NCI-H774 (cell line): ENCODE measurements at regions not wholly inside any gene's neighbourhood (a gene's known extent, or its start where the extent isn't known, plus 50 kb on each side); places are given as distances from the start of the nearest gene placed in this dataset.
"Not testable (repeated sequence)": the region's sequence is repeated elsewhere in the genome, so short reads cannot be mapped to it uniquely, and the experiment has no call there.

Source experiments
- DNase-seq: peaks from one replicate; lab custom pipeline; 2025; lab: John Stamatoyannopoulos, UW

DNA sequence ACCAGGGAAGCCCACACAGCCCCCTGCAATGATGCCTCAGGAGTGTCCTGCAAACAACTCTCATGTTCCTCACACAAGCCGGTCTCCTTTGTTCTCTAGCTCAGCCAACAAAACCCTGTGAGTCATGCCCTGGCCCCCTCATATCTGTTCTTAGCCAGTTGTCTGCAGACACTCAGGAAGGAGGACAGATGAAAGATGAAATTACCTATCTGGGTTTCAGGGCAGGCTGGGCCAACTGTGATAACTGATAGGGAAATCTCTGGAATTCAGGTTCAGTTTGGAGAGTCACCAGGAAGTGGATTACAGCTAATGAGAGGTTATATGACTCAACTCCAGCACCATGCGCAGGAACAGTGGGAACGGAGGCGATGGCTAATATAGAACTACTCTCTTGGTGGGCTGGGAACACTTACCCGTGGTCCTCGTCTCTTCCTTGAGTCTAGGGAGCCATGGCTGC is 352.0 kb upstream of the ADAMTS9 start:
- DNase-seq, result no peak

- no peak for DNase-seq
Measured at GRCh38 chr3:65037861-65038260, 350.1 kb upstream of the ADAMTS9 start.

DNA sequence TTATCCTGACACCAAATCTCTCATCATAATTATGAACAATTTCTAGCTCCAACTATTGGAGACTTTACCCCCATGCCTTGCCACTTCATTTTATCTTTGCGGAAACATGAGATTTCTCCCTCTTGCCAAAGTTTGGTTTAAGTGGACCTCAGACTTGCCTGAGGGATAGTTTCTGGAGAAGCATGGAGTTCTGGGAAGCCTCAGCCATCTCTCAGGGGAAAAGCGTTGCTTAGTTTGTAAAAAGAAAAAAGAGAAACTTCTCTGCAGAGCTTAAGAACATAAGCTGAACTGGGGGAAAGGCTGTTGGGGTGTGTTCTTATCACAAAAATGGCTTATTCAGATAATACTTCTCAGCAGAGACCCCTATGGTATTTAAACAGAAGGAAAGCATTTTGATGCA is 347.4 kb upstream of the ADAMTS9 start:
- DNase-seq, result no peak

- no peak for DNase-seq
Measured at GRCh38 chr3:65033576-65033975, 345.8 kb upstream of the ADAMTS9 start.

GRCh38 chr3:65030847-65031463 is 343.2 kb upstream of the ADAMTS9 start:
- DNase-seq, result no peak

DNA sequence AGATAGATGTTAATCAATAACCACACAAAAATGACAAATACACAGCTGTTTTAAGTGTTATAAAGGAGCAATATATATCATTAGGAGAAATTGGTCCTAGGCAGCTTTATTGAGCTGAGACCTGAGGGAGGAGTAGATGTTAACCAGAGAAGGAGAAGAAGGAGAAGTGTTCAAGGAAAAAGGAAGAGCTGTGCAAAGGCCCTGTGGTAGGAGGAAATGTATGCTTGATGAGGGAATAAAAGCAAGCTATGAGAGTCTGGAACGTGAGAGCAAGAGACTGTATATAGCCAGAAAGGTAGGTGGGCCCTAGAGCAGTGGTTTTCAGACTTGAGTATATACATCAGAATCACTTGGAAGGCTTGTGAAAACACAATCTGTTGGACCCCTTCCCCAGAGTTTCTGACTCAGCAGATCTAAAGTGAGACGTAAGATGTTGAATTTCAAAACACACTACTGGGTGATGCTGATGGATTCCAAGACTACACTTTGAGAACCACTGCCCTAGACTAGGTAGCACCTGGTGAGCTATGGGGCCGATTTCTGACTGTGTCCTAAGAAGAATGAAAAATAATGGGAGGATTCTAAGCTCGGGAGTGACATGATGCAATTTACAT is 342.3 kb upstream of the ADAMTS9 start:
- DNase-seq, result no peak

- DNase-seq, result no peak
Measured at GRCh38 chr3:65029130-65029529, 341.3 kb upstream of the ADAMTS9 start.

GRCh38 chr3:65028024-65028423 is 340.2 kb upstream of the ADAMTS9 start:
- no peak for DNase-seq

GRCh38 chr3:65027335-65027734 is 339.5 kb upstream of the ADAMTS9 start:
- no peak for DNase-seq

DNA sequence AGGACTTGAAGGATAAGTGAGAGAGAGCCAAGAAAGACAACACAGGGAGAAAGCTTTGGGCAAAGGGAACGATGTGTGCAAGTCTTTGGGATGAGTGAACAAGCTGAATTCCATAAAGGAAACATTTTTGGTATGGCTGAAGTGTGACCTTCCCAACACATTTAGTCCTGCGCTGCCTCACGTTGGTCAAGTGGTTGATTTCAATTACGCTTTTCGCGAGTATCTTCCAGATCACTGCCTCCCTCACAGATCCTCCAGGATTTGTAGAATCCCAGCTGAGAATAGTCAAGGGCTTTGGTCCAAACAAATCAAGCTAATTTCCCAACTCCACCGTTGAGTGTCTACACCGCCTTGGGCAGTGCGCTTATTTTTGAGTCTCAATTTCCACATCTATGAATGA is 338.4 kb upstream of the ADAMTS9 start:
- DNase-seq, result no peak

DNA sequence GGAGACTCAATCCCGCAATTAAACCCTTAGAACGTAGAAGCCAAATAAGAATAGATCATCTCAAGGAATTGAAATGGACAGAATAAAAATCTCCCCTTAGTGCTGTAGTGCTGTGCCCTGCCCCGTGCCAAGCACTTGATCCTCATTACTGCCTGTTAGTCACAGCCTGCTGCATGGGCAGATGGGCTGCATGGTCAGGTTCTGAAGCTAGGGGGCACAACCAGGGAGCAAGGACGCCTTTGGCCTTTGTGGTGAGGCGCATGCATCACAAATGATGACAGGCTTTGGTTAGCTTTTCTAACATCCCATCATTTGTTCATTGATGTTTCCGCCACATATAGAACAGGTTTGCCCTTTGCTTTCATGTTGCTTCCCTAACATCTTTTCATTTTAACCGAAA is 336.3 kb upstream of the ADAMTS9 start:
- DNase-seq, result no peak

DNA sequence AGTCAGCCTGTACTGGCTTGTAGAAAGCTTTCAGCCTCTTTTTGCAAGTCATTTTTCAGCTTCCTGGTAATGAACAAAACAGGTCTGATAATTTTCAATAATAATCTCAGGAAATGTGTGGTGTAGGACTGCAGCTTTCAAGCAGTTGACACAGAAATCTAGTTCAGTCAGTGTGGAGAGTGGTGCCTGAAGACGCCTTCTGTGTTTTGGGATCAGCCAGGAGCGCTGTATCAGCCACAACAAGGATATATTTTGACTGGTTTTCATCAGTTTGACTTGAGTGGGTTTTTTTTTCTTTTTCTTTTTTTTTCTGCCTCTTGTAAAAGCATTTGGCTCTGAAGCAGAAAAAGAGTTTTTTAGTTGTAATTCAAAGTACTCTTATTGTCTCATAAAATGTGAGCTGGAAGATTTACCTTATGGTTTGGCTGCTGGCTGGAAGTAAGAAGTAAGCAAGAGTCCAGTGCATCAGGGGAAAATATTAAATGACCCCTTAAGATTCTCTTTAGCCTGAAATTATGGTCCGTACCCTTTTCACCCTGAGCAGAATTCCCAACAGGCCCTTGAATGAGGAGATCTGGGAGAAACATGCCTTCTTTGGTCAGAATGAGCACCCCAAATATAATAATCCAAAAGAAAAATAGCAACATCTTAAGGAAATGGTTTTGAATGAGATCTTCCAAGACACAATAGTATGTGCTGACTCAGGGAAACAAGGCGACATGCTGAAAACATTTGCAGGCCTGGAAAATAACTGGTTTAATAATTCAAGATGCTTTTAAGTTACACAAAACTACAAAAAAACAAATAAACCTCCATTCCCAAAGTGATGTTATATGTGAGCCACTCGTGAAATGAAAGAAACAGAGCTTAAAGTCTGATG is 332.7 kb upstream of the ADAMTS9 start:
- no peak for DNase-seq

GRCh38 chr3:65019443-65020055 is 331.7 kb upstream of the ADAMTS9 start:
- peak; percentile 20 for DNase-seq

GRCh38 chr3:65018801-65019200 is 331.0 kb upstream of the ADAMTS9 start:
- no peak for DNase-seq

DNA sequence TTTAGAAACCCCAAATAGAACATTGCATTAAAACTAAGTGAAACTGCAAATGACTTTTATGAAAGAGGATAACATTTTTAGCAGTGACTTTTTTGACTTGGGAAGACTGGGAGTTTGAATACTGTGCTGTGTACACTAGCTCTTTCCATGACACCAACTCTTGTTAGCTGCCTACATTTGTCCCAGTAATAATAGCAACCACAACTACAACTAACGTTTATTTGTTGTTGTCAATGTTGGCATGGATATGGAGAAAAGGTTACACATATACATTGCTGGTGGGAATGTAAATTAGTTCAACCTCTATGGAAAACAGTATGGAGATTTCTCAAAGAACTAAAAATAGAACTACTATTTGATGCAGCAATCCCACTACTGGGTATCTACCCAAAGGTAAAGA is 329.6 kb upstream of the ADAMTS9 start:
- DNase-seq, result no peak

- DNase-seq, result no peak
Measured at GRCh38 chr3:65015711-65016110, 327.9 kb upstream of the ADAMTS9 start.

- DNase-seq, result no peak
Measured at GRCh38 chr3:65013053-65013452, 325.3 kb upstream of the ADAMTS9 start.

DNA sequence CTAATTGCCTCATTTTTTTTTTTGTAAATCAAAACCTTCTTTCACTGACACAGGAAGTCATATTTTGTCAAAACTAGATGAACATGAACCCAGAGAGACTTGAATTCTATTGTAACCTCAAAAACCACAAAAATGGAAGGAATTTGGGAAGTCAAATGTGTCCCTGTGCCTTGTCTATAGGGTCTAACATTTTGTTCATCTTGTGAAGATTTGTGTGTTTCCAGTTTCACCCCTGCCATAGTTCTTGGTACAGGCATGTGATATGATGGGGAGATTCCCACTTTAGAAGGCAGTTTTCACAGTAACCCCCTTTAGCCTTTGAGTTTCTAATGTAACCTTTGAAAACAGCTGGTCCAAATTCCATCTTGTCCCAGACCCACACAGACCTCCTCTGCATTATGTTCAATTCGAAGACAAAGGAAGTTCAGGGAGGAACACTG is 318.5 kb upstream of the ADAMTS9 start:
- DNase-seq, result no peak

- DNase-seq, result no peak
Measured at GRCh38 chr3:65005486-65005885, 317.7 kb upstream of the ADAMTS9 start.

GRCh38 chr3:65004795-65005295 is 317.0 kb upstream of the ADAMTS9 start:
- DNase-seq, result no peak

DNA sequence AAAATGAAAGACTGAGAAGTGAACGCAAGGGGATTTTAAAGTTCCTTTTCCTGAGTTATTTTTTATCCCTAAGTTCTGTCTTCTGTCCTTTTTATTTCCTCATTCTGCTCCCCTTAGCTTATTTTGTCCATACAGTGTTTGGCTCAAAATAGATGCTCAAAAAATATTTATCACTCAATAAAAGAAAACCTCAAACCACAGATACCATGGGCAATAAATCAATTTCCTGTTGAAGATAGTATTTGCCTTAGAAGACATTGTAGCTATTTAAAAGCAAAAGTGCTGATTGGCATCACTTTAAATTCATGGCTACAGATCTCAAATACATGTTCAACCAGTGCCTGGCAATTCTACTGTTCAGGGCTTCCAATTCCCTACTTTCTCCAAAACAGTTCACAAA is 316.5 kb upstream of the ADAMTS9 start:
- DNase-seq, result no peak

DNA sequence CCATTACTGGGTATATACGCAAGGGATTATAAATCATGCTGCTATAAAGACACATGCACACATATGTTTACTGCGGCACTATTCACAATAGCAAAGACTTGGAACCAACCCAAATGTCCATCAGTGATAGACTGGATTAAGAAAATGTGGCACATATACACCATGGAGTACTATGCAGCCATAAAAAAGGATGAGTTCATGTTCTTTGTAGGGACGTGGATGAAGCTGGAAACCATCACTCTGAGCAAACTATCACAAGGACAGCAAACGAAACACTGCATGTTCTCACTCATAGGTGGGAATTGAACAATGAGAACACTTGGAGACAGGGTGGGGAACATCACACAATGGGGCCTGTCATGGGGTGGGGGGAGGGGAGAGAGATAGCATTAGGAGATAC is 313.3 kb upstream of the ADAMTS9 start:
- not testable (repeated sequence) for DNase-seq
